ENCODE measurements at regions not wholly inside any gene's neighbourhood (a gene's known extent, or its start where the extent isn't known, plus 50 kb on each side); places are given as distances from the start of the nearest gene placed in this dataset.

GRCh38 chr4:117965622-117966021 lies 68.7 kb upstream of the NDST3 start:
- no peak overlapping the region for H3K4me3 ChIP-seq
- H3K4me1 ChIP-seq = no peaks in the 10 kb centered on the region
- ATAC-seq (no peak), DNase-seq (peak in 1 of 4 donors; percentile 1)
- H3K9me3 ChIP-seq = peaks cover 0 to 3% of the 10 kb centered on the region in 2 donors
- H3K27me3 ChIP-seq = no peaks in the 10 kb centered on the region
- TF ChIP-seq, protein P1, sequence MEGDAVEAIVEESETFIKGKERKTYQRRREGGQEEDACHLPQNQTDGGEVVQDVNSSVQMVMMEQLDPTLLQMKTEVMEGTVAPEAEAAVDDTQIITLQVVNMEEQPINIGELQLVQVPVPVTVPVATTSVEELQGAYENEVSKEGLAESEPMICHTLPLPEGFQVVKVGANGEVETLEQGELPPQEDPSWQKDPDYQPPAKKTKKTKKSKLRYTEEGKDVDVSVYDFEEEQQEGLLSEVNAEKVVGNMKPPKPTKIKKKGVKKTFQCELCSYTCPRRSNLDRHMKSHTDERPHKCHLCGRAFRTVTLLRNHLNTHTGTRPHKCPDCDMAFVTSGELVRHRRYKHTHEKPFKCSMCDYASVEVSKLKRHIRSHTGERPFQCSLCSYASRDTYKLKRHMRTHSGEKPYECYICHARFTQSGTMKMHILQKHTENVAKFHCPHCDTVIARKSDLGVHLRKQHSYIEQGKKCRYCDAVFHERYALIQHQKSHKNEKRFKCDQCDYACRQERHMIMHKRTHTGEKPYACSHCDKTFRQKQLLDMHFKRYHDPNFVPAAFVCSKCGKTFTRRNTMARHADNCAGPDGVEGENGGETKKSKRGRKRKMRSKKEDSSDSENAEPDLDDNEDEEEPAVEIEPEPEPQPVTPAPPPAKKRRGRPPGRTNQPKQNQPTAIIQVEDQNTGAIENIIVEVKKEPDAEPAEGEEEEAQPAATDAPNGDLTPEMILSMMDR (IDR thresholded peaks at IDR 0.05) = no peak
- intact Hi-C loops (cut with DNase I) = no loop called here
- H3K27ac ChIP-seq = no peak overlapping the region
- no peaks in the 10 kb centered on the region for H3K36me3 ChIP-seq

GRCh38 chr4:117968606-117969005 lies 65.7 kb upstream of the NDST3 start:
- intact Hi-C loops (cut with DNase I) = no loop called here
- TF ChIP-seq, protein P1 (IDR thresholded peaks at IDR 0.05) = no peak
- H3K9me3 ChIP-seq = peaks cover 0 to 3% of the 10 kb centered on the region in 2 donors
- ATAC-seq = no peak
- no peaks in the 10 kb centered on the region for H3K4me1 ChIP-seq
- no peak for DNase-seq
- H3K4me3 ChIP-seq = no peak overlapping the region
- no peaks in the 10 kb centered on the region for H3K27me3 ChIP-seq
- H3K27ac ChIP-seq = no peak overlapping the region
- no peaks in the 10 kb centered on the region for H3K36me3 ChIP-seq

DNA sequence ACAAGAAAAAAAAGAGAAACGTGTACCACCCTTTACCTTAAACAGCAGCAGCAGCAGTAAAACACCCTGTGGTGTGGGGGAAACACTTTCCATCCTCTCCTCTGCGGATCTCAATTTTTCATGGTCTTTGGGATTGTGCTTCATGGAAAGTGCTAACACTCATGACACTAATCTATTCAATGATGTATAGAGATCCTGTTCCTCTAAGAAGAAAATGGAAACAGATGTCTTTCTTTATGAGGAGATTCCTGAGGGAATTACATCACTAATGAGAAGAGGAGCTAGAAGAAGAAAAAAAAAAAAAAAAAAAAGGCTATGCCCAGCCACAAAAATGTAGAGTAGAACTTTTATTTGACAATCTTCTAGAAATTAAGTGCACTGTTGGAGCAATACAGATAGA lies 62.9 kb upstream of the NDST3 start:
- no peak overlapping the region for H3K4me3 ChIP-seq
- no peaks in the 10 kb centered on the region for H3K27me3 ChIP-seq
- H3K9me3 ChIP-seq = no peaks in the 10 kb centered on the region
- no peak for ATAC-seq
- no peaks in the 10 kb centered on the region for H3K36me3 ChIP-seq
- no peaks in the 10 kb centered on the region for H3K4me1 ChIP-seq
- no peak for DNase-seq
- H3K27ac ChIP-seq = no peak overlapping the region
- TF ChIP-seq, protein P1 (IDR thresholded peaks at IDR 0.05) = no peak
- intact Hi-C loops (cut with DNase I) = no loop called here

GRCh38 chr4:117983541-117984365 lies 50.5 kb upstream of the NDST3 start:
- ATAC-seq = no peak
- TF ChIP-seq, protein P1 (IDR thresholded peaks at IDR 0.05) = no peak
- Histone ChIP-seq H3K9me3 (no peaks in the 10 kb centered on the region), H3K4me3 (no peak overlapping the region), H3K36me3 (no peaks in the 10 kb centered on the region), H3K27me3 (no peaks in the 10 kb centered on the region), H3K4me1 (no peaks in the 10 kb centered on the region), H3K27ac (peak overlapping the region in 1 of 2 donors; percentile 26)
- no peak for DNase-seq
- intact Hi-C loops (cut with DNase I) = no loop called here

GRCh38 chr4:117984366-117984680 lies 50.0 kb upstream of the NDST3 start:
- no peaks in the 10 kb centered on the region for H3K9me3 ChIP-seq
- ATAC-seq = no peak
- DNase-seq = no peak
- H3K4me1 ChIP-seq = no peaks in the 10 kb centered on the region
- H3K27ac ChIP-seq = no peak overlapping the region
- TF ChIP-seq, protein P1 (IDR thresholded peaks at IDR 0.05) = no peak
- no peaks in the 10 kb centered on the region for H3K36me3 ChIP-seq
- no peak overlapping the region for H3K4me3 ChIP-seq
- H3K27me3 ChIP-seq = no peaks in the 10 kb centered on the region
- intact Hi-C loops (cut with DNase I) = no loop called here

Data from left lung (tissue), 4 donors.